ENCODE measurements at regions not wholly inside any gene's neighbourhood (a gene's known extent, or its start where the extent isn't known, plus 50 kb on each side); places are given as distances from the start of the nearest gene placed in this dataset.

DNA sequence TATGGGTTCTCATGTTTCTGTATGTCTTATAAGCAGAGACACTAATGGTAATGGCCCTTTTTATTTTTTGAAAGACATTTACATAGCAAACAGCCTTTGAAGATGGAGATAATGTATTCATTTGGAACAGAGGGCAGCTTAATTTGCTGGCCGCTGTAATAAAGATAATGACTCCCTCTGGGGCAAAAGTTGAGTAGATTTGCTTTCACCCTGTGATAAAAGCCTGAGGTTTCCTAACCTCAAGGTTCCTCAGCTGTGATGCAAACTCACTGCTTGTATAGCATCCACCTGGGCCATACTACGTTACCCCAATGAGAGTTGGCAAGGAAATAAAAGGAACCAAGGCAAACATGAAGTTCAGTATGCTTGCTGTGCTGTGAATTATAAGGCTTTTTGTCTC, 54.8 kb downstream of the TEX51 start:
- TF ChIP-seq, protein P1, sequence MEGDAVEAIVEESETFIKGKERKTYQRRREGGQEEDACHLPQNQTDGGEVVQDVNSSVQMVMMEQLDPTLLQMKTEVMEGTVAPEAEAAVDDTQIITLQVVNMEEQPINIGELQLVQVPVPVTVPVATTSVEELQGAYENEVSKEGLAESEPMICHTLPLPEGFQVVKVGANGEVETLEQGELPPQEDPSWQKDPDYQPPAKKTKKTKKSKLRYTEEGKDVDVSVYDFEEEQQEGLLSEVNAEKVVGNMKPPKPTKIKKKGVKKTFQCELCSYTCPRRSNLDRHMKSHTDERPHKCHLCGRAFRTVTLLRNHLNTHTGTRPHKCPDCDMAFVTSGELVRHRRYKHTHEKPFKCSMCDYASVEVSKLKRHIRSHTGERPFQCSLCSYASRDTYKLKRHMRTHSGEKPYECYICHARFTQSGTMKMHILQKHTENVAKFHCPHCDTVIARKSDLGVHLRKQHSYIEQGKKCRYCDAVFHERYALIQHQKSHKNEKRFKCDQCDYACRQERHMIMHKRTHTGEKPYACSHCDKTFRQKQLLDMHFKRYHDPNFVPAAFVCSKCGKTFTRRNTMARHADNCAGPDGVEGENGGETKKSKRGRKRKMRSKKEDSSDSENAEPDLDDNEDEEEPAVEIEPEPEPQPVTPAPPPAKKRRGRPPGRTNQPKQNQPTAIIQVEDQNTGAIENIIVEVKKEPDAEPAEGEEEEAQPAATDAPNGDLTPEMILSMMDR (IDR thresholded peaks at IDR 0.05): no peak
- TF ChIP-seq POLR2A (IDR thresholded peaks at IDR 0.05): no peak

Measured in sigmoid colon (tissue), 3 donors.